ENCODE measurements at regions not wholly inside any gene's neighbourhood (a gene's known extent, or its start where the extent isn't known, plus 50 kb on each side); places are given as distances from the start of the nearest gene placed in this dataset.

- H3K4me3 ChIP-seq = no peak overlapping the region
- H3K27ac ChIP-seq = no peak overlapping the region
- intact Hi-C loops (cut with DNase I) = no loop called here
- H3K4me1 ChIP-seq = no peaks in the 10 kb centered on the region
- no peaks in the 10 kb centered on the region for H3K27me3 ChIP-seq
- no peaks in the 10 kb centered on the region for H3K36me3 ChIP-seq
- DNase-seq = no peak
- no peak for ATAC-seq
- TF ChIP-seq CTCF (IDR thresholded peaks at IDR 0.05) = no peak
- H3K9me3 ChIP-seq = no peaks in the 10 kb centered on the region
Measured at GRCh38 chr18:44246001-44246400, 434.7 kb upstream of the SETBP1 start.

GRCh38 chr18:44258086-44258485 is 422.6 kb upstream of the SETBP1 start:
- Histone ChIP-seq H3K9me3 (peaks cover 7% of the 10 kb centered on the region), H3K4me3 (no peak overlapping the region), H3K36me3 (no peaks in the 10 kb centered on the region), H3K27ac (no peak overlapping the region), H3K27me3 (no peaks in the 10 kb centered on the region), H3K4me1 (no peaks in the 10 kb centered on the region)
- ATAC-seq (no peak), DNase-seq (no peak)
- intact Hi-C loops (cut with DNase I) = no loop called here
- no peak for TF ChIP-seq CTCF (IDR thresholded peaks at IDR 0.05)

GRCh38 chr18:44258576-44258975 is 422.1 kb upstream of the SETBP1 start:
- Histone ChIP-seq H3K36me3 (no peaks in the 10 kb centered on the region), H3K4me3 (no peak overlapping the region), H3K27me3 (no peaks in the 10 kb centered on the region), H3K9me3 (peaks cover 7% of the 10 kb centered on the region), H3K27ac (no peak overlapping the region), H3K4me1 (no peaks in the 10 kb centered on the region)
- DNase-seq = no peak
- intact Hi-C loops (cut with DNase I) = no loop called here
- no peak for TF ChIP-seq CTCF (IDR thresholded peaks at IDR 0.05)
- no peak for ATAC-seq

GRCh38 chr18:44259610-44260009 is 421.1 kb upstream of the SETBP1 start:
- DNase-seq = no peak
- intact Hi-C loops (cut with DNase I) = no loop called here
- Histone ChIP-seq H3K4me3 (no peak overlapping the region), H3K4me1 (no peaks in the 10 kb centered on the region), H3K27me3 (no peaks in the 10 kb centered on the region), H3K9me3 (peaks cover 7% of the 10 kb centered on the region), H3K27ac (no peak overlapping the region), H3K36me3 (no peaks in the 10 kb centered on the region)
- no peak for ATAC-seq
- TF ChIP-seq CTCF (IDR thresholded peaks at IDR 0.05) = no peak

- Histone ChIP-seq H3K27me3 (no peaks in the 10 kb centered on the region), H3K9me3 (peaks cover 7% of the 10 kb centered on the region), H3K4me1 (no peaks in the 10 kb centered on the region), H3K36me3 (no peaks in the 10 kb centered on the region), H3K4me3 (no peak overlapping the region), H3K27ac (no peak overlapping the region)
- no peak for DNase-seq
- intact Hi-C loops (cut with DNase I) = no loop called here
- no peak for TF ChIP-seq CTCF (IDR thresholded peaks at IDR 0.05)
- ATAC-seq = no peak
Measured at GRCh38 chr18:44265437-44265836, 415.3 kb upstream of the SETBP1 start.

- Histone ChIP-seq H3K4me3 (no peak overlapping the region), H3K27me3 (no peaks in the 10 kb centered on the region), H3K9me3 (no peaks in the 10 kb centered on the region), H3K4me1 (no peaks in the 10 kb centered on the region), H3K36me3 (no peaks in the 10 kb centered on the region), H3K27ac (no peak overlapping the region)
- no peak for TF ChIP-seq CTCF (IDR thresholded peaks at IDR 0.05)
- DNase-seq (no peak), ATAC-seq (no peak)
- intact Hi-C loops (cut with DNase I) = no loop called here
Measured at GRCh38 chr18:44273298-44273697, 407.4 kb upstream of the SETBP1 start.

Data from upper lobe of right lung (tissue), 1 donor.